Panc1 (cell line): ENCODE measurements at regions not wholly inside any gene's neighbourhood (a gene's known extent, or its start where the extent isn't known, plus 50 kb on each side); places are given as distances from the start of the nearest gene placed in this dataset.

Experiments
- ATAC-seq: fragments of 200-7000 bp; cut with Tn5 transposase; 2 replicates; pipeline ENCODE4 v1.9.1; 2020; ENCODE audit warnings: mild to moderate bottlenecking, moderate library complexity
- BruUV-seq: library from RNA; stranded (reverse); fragments of 400-500 nt; replicated peaks from 2 replicates; lab custom pipeline; 2021; lab: Mats Ljungman, UMichigan
- CTCF ChIA-PET: fragments of 300-600 bp; sonication (Branson Sonifier 250); formaldehyde crosslinking; loops from one replicate; lab custom pipeline; 2022; ENCODE audit warnings: antibody characterized with exemption; lab: Charles Lee
- POLR2A ChIA-PET: fragments of 300-600 bp; sonication (Branson Sonifier 250); formaldehyde crosslinking; loops from one replicate; lab custom pipeline; 2022; ENCODE audit warnings: antibody characterized with exemption; lab: Charles Lee
- DNase-seq: peaks from one replicate; pipeline ENCODE4 v3.0.0-alpha.2; 2010; ENCODE audit warnings: low read depth, low spot score
- H3K27ac ChIP-seq: 2 replicates; pipeline ENCODE4 v1.5.1; 2011; ENCODE audit warnings: mild to moderate bottlenecking, low read length, inconsistent platforms
- H3K27me3 ChIP-seq: fragments of 200-500 bp; sonication (Bioruptor generic); 2 replicates; pipeline ENCODE4 v1.6.0; 2014; ENCODE audit warnings: low read length, inconsistent platforms; ENCODE audit not compliant: control insufficient read depth, insufficient read depth
- H3K36me3 ChIP-seq: fragments of 200-500 bp; sonication (Bioruptor generic); 2 replicates; pipeline ENCODE4 v1.5.1; 2014; ENCODE audit warnings: inconsistent platforms, mild to moderate bottlenecking, low read length, moderate library complexity; ENCODE audit not compliant: control insufficient read depth, insufficient read depth
- H3K4me1 ChIP-seq: 2 replicates; pipeline ENCODE4 v1.5.1; 2011; ENCODE audit warnings: inconsistent platforms, mild to moderate bottlenecking, low read length, moderate library complexity; ENCODE audit not compliant: control insufficient read depth, insufficient read depth
- H3K4me3 ChIP-seq, 2 experiments: 2 replicates each; pipeline ENCODE4 v1.5.1; 2011 to 2012; ENCODE audit warnings: low read depth in 2 of 2, low read length in 2 of 2, mild to moderate bottlenecking in 2 of 2, inconsistent platforms in 1 of 2, moderate library complexity in 1 of 2
- H3K9me3 ChIP-seq: fragments of 200-500 bp; sonication (Bioruptor generic); 2 replicates; pipeline ENCODE4 v1.5.1; 2014; ENCODE audit warnings: low read depth, mild to moderate bottlenecking, inconsistent platforms, low read length, moderate library complexity; ENCODE audit not compliant: control insufficient read depth, insufficient read depth
- POLR2AphosphoS5 ChIP-seq: IDR thresholded peaks from 2 replicates; pipeline ENCODE4 v1.6.1; 2012; ENCODE audit warnings: mild to moderate bottlenecking, low read depth, low read length, moderate library complexity
- SIN3A ChIP-seq: IDR thresholded peaks from 2 replicates; pipeline ENCODE4 v1.6.1; 2012; ENCODE audit warnings: low read depth, mild to moderate bottlenecking, low read length, moderate library complexity, borderline replicate concordance; ENCODE audit not compliant: insufficient read depth
- TCF7L2 ChIP-seq: IDR thresholded peaks from 2 replicates; pipeline ENCODE4 v1.6.1; 2011; ENCODE audit warnings: mild to moderate bottlenecking, low read depth, low read length, inconsistent platforms
- in situ Hi-C: cut with HindIII; loops from 2 replicates; pipeline ENCODE4 v1.10.0; 2016; ENCODE audit warnings: low sequenced_read_pairs, low pct_unique_long_range_greater_than_20kb
- intact Hi-C: fragments of 100-400 bp; cut with micrococcal nuclease; formaldehyde crosslinking; loops from one replicate; pipeline ENCODE4 v1.10.0; 2022; ENCODE audit not compliant: unreplicated experiment
- TF ChIP-seq, protein P1 (sequence below), 2 experiments: IDR thresholded peaks; 2 replicates each; pipeline ENCODE4 v1.6.1; 2011 to 2012; ENCODE audit warnings: low read depth in 2 of 2, control low read depth in 1 of 2, low read length in 1 of 2, mild to moderate bottlenecking in 1 of 2, moderate library complexity in 1 of 2; ENCODE audit not compliant: insufficient read depth in 1 of 2
- TF ChIP-seq, protein P2 (sequence below): fragments of 450-650 bp; IDR thresholded peaks from 2 replicates; pipeline ENCODE4 v1.5.1; 2017; ENCODE audit warnings: mild to moderate bottlenecking

DNA sequence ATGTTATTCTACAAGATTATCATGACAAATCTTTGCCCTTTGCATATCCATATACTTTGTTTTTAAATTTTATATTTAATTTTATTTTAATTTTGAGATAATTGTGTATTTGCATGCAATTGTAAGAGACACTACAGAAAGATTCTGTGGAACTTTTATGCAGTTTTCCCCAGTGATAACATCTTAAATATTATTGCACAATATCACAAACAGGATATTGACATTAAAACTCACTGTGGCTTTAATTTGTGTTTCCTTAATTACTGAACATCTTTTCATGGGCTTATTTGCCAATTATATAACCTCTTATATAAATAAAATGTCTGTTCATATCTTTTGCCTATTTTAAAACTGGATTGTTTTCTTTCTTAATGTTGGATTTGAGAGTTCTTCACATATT lies 95.6 kb downstream of the ASCL1 start:
- DNase-seq (no peak), ATAC-seq (no peak)
- ChIA-PET CTCF (no interaction called here), POLR2A (no interaction called here)
- in situ Hi-C loops (no loop called here), intact Hi-C loops (no loop called here)
- no TSS peak for BruUV-seq
- H3K27ac ChIP-seq = no peak overlapping the region
- H3K36me3 ChIP-seq = no peaks in the 10 kb centered on the region
- no peaks in the 10 kb centered on the region for H3K27me3 ChIP-seq
- TF ChIP-seq POLR2AphosphoS5 (no peak), SIN3A (no peak), TCF7L2 (no peak)
- TF ChIP-seq, protein P1, sequence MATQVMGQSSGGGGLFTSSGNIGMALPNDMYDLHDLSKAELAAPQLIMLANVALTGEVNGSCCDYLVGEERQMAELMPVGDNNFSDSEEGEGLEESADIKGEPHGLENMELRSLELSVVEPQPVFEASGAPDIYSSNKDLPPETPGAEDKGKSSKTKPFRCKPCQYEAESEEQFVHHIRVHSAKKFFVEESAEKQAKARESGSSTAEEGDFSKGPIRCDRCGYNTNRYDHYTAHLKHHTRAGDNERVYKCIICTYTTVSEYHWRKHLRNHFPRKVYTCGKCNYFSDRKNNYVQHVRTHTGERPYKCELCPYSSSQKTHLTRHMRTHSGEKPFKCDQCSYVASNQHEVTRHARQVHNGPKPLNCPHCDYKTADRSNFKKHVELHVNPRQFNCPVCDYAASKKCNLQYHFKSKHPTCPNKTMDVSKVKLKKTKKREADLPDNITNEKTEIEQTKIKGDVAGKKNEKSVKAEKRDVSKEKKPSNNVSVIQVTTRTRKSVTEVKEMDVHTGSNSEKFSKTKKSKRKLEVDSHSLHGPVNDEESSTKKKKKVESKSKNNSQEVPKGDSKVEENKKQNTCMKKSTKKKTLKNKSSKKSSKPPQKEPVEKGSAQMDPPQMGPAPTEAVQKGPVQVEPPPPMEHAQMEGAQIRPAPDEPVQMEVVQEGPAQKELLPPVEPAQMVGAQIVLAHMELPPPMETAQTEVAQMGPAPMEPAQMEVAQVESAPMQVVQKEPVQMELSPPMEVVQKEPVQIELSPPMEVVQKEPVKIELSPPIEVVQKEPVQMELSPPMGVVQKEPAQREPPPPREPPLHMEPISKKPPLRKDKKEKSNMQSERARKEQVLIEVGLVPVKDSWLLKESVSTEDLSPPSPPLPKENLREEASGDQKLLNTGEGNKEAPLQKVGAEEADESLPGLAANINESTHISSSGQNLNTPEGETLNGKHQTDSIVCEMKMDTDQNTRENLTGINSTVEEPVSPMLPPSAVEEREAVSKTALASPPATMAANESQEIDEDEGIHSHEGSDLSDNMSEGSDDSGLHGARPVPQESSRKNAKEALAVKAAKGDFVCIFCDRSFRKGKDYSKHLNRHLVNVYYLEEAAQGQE (IDR thresholded peaks at IDR 0.05; ENCODE audit: insufficient read depth in 1 of 2, low read depth in 2 of 2, low read length in 1 of 2) = no peak
- TF ChIP-seq, protein P2, sequence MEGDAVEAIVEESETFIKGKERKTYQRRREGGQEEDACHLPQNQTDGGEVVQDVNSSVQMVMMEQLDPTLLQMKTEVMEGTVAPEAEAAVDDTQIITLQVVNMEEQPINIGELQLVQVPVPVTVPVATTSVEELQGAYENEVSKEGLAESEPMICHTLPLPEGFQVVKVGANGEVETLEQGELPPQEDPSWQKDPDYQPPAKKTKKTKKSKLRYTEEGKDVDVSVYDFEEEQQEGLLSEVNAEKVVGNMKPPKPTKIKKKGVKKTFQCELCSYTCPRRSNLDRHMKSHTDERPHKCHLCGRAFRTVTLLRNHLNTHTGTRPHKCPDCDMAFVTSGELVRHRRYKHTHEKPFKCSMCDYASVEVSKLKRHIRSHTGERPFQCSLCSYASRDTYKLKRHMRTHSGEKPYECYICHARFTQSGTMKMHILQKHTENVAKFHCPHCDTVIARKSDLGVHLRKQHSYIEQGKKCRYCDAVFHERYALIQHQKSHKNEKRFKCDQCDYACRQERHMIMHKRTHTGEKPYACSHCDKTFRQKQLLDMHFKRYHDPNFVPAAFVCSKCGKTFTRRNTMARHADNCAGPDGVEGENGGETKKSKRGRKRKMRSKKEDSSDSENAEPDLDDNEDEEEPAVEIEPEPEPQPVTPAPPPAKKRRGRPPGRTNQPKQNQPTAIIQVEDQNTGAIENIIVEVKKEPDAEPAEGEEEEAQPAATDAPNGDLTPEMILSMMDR = no peak
- H3K9me3 ChIP-seq = no peaks in the 10 kb centered on the region
- H3K4me1 ChIP-seq = no peaks in the 10 kb centered on the region
- H3K4me3 ChIP-seq = no peak overlapping the region

DNA sequence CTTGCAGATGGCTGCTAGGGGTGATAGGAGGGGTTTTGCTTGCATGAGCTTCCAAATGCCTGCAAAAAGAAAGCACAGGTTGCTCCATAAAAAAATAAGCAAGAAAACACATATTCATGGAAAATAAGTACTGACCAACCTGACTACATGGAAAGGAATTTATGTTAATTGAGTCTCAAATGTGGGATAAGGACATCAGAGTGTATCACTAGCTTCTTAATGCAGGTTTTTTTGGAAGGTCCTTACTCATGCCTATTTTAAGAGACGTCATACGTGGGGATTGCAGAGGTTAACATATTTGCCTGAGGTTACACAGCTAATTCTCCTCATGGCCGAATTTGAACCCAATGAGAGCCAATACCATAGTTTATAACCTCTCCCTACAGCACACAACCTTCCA lies 116.2 kb downstream of the ASCL1 start:
- no peak overlapping the region for H3K4me3 ChIP-seq

More for the DNA sequence above, 116.2 kb downstream of the ASCL1 start:
- TF ChIP-seq TCF7L2 = no peak
- no peak for TF ChIP-seq SIN3A
- no peak for TF ChIP-seq POLR2AphosphoS5
- TF ChIP-seq, protein P2 = no peak
- TF ChIP-seq, protein P1 (IDR thresholded peaks at IDR 0.05; ENCODE audit: insufficient read depth in 1 of 2, low read depth in 2 of 2, low read length in 1 of 2) = no peak
- no peaks in the 10 kb centered on the region for H3K9me3 ChIP-seq
- BruUV-seq = no TSS peak
- no peak for ATAC-seq
- H3K27ac ChIP-seq = no peak overlapping the region
- H3K36me3 ChIP-seq = no peaks in the 10 kb centered on the region
- no peaks in the 10 kb centered on the region for H3K27me3 ChIP-seq
- intact Hi-C loops = no loop called here
- POLR2A ChIA-PET = no interaction called here
- no peaks in the 10 kb centered on the region for H3K4me1 ChIP-seq
- in situ Hi-C loops = no loop called here
- CTCF ChIA-PET = no interaction called here
- no peak for DNase-seq
